CMK (cell line): ENCODE measurements at regions not wholly inside any gene's neighbourhood (a gene's known extent, or its start where the extent isn't known, plus 50 kb on each side); places are given as distances from the start of the nearest gene placed in this dataset.

Experiments used
- DNase-seq: peaks from one replicate; pipeline ENCODE4 v3.0.0-alpha.2; 2010; ENCODE audit warnings: low read depth

DNA sequence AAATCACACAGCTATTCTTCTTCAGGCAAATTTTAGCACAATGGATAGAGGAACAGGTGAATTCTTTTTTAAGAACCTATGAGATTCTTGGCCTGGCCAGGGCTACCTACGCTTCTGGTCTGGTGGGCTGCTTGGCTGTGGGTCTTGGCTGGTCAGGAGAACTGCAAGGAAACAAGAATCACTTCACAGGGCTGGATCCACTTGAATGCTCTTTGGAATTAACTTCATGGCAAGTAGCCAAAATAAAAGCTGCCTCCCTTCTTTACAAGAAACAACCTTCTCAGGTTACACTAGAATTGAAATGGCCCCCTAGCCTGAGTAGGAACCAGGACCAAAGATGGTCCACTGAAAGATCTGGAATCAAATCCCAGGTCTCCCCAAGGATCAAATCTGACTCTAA lies 519.1 kb downstream of the IQCM start:
- no peak for DNase-seq

DNA sequence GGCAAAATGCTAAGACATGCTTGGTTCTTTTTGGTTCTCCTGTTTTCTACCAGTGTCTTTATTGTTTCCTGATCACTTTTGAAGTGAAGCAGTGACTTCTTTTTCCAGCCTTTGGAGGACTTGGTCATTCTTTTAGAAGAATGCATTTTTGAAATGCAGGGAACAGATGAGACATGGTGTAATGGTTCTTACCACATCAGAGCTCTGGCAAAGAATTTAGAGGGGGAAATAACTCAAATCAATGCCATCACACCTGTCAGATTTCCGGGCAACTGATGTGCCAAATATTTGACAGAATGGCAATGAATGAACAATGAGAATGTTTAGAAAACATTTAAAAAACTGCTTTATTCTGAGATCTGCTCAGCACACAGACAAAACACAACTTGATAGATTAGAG lies 519.6 kb downstream of the IQCM start:
- DNase-seq: no peak

DNA sequence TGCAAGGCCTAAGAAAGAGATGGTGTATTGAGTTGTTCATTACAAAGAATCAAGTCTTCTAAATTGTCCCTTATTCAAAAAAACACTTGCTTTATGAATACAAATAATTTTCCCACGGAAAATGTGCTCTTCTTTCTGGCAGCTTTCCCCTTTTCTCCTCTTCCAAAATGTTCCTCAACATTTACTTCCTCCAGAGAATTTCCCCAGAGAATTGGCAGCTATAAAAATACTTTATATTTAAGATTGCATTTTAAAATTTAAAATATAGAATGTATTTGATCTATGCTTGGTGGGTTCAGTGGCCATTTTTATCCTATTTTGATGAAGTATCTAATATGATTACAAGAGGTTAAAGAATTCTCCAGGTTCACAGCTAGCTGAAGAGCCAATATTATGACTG lies 521.0 kb downstream of the IQCM start:
- DNase-seq: no peak

DNA sequence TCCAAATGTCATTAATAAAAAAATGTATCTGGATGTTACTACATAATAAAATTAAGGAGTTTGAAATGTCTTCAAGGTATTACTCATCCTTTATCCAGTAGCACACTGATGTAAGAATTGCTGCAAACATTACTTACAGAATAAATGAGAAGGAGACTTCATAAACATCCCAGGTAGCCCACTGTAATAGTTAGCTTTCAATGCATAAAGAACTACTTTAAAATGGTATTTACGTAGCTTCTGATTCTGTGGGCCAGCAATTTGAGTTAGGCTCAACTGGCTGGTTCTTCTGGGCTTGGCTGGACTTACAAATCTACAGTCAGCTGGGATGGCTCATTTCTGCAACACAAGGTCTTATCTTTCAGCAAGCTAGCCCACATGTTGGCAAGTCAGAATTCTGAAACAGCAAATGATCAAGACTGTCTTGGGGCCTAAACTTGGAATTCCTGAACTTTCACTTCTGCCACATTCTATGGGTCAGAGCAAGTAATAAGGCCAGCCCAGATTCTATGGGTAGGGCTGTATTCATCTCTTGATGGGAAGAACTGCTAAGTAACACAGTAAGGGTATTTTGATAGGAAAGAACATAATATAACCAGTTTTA lies 522.5 kb downstream of the IQCM start:
- no peak for DNase-seq

DNA sequence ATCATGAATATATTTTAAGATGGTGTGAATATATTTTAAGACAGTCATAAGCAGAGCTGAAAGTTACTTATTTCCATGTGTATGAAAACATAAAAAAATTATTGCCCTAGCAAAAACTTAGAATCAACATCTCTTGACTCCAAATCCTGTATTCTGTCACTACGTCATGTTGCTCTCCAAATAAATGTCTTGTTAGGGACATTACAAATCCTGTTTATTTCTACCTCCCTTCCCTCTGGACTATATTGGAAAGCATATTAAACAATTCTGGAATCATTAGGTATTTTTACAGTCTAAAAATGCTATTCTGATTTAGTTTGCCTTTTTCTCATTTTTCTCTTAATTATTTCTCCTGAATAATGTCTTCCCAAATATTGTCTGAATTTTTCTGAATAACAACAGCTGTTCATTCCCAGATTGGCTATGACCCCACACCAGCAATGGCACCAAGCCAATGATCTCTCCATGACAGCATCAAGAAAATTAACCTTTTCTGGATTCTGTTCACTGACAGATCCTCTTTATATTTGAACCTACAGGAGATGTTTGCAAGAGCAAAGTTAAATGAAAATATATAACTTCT lies 523.1 kb downstream of the IQCM start:
- no peak for DNase-seq

DNA sequence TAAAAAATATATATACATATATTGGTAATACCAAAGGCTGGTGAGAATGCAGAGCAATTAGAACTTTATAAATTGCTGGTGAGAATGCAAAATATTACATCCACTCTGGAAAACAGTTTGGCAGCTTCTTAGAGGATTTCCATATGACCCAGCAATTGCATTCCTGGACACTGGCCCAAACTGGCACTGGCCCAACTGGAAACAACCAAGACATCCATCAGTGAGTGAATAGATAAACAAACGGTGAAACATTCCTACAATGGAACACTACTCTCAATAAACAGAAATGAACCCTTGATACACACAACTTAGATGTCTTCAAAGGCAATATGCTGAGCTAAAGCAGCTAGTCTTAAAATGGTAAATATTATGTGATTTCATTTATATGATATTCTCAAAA lies 524.2 kb downstream of the IQCM start:
- no peak for DNase-seq

DNA sequence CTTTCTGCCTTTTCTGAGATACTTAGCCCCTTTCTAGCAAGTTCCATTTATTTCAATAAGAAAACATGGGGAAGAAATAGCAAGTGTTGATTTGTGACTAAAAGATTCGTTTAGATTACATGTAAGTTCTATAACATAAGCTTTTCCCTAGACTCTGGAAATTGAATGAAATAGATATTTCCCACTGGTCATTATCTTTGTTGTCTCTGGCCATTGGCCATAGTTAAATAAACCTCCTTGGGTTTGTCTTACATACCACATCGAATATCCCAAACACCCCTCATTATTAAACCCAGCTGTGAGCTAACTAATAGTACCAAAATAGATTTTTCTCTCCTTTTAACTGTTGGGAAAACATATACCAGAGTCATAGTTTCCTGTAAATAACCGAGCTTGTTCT lies 534.8 kb downstream of the IQCM start:
- no peak for DNase-seq

DNA sequence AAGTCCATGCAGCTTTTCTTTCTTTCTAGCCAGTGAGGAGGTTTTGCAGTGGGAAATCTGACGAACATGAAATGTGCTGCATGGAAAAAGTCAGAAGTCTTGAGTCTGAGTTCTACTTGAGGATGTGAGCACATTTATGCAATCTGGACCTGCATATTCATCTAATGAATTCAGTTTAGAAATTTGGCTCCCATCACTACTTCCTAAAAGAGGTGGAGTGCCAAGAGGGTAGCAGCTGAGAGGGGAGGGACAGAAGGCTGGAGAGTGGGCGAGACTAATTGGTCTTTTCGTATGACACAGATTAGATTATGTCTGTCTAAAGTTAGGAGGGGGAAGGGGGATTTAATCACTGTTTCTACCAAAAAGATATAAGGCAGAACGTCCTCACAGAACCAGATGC lies 535.9 kb downstream of the IQCM start:
- no peak for DNase-seq

DNA sequence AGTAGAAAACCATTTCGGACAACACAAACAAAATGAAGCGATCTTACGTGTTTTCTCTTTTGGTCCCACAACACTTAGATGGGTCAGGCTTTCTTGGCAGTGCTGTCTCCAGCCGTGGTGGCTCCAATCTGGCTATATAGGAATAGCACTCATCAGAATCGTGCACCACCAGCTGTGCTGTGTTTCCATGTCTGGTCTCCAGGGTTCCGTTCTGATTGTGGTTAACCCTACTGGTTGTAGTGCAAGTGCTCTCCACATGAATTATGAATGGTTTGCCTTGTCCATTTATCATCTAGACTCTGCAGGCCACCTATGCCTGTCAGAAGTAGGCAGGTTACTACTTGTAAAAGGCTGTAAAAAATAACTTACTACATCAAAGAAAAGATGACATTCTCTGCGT lies 536.3 kb downstream of the IQCM start:
- DNase-seq: no peak

DNA sequence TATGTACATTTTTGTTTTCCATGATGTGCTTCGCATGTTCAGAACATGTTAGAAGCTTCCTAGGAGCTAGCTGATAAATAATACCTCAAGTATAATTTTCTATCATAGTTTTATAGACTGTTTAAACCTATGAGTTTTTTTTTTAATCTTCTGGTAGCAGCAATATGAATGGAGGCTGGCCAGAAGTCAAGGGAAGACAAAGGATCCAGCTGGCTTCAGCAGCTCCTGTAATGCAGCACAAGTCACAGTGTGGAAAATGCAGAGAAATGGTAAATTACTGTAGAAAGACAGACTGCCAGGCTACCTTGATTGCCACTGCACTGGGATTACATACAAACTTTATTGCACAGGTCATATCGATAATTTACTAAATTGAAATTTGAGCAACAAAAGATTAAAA lies 537.9 kb downstream of the IQCM start:
- no peak for DNase-seq

DNA sequence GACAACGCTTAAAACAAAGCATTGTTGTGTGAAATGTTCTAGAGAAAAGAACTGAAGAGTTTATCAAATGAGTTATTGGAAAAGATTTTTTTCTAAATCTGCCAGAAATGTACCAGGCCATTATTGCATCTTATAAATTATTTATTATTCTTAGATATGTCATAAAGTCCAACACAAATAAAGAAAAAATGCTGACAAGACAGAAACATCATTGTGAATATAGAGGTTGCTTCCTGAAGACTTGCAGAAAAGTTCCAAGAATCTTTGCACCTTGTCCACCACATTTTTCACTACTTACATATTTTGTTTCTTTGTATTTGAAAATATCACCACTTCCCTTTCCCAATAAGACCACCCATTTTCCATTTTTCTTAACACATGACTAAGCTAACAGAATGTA lies 545.8 kb downstream of the IQCM start:
- DNase-seq: no peak

DNA sequence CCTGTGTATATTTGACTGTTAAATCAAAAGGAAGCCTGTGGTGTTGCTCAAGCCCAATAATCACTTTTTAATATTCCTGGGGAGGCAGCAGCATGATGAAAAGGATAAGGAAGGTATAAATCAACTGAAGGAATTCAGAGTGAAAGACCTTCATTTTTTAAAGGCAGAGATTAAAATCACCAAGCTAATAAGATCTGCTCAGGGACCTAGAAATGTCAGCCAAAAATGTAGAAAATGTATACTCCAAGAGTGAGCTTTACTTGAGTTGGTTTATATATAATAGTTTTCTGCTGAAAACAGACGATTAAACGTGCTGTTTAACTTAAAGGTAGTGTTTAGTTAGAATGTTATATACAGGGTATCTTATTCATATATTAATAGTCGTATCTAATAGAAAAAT lies 549.3 kb downstream of the IQCM start:
- DNase-seq: no peak

DNA sequence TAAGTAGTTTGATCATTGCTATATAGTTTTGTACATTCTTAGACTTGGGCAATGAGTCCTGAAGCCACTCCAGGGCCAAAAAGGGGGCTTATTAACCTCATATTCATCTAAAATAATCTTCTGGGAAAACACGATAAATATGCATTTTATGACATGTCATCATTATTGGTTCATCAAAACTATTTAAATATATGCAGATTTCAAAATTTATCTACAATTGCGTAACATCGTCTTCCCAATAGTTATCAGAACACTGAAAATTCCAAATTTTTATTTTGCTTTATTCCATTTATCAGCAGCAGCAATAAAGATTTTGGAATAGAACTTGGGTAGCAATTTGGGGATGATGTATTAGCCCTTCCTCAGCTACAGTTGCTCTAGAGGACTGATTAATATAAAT lies 550.0 kb downstream of the IQCM start:
- DNase-seq: no peak

DNA sequence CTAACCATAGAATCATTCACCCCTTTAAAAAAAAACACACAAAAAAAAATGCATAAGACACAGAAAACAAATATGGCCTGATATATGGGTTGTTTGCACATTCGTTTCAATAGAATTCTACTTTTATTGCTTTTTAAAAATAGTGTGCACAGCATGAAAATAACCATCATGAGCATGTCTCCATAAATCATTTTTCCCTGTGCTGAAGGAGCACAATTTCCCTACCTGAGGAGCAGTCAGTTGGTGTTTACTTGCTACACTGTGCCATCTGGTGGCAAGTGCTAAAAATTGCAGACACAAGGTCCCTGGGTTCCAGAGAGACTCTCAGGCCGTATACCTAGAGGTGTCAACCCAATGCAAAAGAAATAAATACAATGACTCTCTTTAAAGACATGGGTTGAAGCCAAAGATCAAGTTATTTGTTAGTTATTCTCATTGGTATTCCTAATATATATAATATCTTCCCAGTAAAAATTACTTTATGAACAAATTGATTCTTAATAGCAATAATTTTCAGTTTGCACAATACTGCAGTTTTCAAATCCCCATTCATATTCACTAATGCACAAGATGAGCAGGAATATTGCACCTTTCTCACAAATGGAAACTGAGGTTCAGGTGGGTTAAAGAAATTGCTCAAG lies 551.4 kb downstream of the IQCM start:
- DNase-seq: peak; percentile 44

DNA sequence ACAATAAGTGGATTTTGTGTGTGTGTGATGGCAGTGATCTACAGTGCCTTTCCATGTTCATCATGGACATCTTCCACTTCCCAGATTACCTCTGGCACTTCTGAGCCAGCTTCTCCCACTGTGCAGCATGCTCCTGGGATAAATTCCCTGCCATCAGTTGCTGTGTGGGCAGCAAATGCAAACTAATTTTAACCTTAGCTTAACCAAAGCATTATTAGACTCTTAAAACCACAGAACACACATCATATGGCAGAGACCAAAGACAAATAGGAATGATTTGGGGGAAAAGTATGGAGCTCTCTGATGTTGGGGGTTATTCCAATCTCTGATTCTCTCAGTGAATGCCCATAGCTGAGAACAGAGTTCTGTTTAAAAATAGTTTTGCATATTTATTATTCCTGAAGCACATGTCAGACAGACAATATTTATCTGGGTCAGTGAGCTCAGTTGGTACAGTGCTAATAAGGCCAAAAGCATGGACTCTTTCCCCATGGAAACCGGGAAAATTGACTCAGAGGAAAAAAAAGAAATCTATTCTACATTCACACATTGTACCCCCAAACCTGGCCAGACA lies 567.4 kb downstream of the IQCM start:
- DNase-seq: no peak

DNA sequence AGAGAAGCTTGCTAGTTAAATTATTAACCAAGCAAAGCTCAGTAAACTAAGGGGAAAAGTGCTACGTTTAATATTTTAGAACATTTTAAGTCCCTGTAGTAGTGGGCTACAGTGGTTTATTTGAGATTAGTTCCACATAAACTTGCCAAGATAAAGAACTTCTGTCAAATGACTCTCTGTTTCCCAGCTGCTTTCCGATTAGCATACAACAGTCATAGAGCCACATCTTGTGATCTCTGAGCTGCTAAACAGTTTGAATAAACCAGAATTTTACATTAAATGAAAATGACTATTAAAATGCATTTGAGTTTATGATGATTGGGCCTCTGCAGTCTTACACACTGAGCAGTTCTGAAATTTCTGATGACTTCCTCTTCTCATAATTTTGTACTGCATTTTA lies 568.5 kb downstream of the IQCM start:
- DNase-seq: no peak

DNA sequence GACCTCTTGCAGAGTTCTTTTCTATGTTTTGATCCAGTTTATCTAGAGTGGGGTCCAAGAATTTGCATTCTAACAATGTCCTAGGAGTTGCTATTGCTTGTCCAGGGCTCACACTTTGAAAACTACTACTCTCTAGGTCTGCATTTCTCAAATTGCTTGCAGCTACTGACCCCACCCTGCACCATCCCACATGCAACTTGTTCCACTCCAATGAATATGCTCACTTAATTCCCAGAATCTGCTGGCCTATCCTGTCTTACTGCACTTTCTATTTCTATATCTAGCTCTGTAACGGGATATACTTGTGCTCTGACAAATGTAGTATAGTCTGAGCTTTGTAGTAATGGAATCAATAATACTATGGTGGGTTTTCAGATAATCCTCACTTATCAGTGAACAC lies 570.3 kb downstream of the IQCM start:
- no peak for DNase-seq

DNA sequence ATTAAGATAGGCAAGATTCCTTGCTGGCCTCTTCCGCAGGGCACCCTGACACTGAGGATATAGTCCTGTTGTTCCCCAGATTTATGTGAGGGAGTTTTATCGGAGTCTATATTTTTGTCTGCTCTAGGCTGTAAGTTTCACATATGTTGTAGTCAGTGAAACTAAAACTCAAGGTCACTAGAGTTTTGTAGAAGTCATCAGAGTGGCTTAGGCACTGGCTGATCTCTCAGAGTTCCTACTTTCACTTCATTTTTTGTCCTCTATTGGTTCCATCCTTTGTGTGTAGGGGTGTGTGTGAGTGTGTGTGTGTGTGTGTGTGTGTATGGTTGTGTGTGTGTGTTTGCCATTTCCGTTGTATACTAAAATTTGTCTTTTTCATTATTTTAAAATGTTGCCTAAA lies 577.5 kb downstream of the IQCM start:
- DNase-seq: no peak

DNA sequence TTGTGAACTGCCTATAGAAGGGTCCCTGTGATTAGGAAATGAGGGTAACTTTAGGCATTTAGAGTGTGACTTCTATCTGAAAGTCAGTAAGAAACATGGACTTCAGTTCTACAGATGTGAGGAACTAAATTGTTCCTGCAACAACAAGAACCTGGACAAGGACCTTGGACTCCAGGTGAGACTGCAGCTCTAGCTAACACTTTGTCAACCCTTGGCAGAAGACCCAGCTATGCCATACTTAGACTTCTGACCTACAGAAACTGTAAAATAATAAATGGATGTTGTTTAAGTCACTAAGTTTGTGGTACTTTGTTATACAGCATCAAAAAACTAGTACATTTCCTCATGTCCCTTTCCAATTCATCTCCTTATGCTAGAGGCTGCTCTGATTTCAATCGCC lies 580.8 kb downstream of the IQCM start:
- DNase-seq: no peak

DNA sequence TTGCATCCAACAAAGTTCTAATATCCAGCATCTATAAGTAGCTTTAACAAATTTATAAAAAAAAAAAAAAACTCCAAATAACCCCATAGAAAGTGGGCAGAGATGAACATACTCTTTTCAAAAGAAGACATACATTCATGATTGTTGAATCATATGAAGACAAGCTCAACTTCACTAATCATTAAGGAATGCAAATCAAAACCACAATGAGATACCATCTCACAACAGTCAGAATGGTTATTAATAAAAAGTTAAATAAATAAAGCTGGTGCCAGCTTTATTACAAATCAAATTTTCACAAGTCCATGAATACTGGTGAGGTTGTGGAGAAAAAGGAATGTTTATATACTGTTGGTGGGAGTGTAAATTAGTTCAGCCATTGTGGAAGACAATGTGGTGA lies 592.0 kb downstream of the IQCM start:
- DNase-seq: no peak

DNA sequence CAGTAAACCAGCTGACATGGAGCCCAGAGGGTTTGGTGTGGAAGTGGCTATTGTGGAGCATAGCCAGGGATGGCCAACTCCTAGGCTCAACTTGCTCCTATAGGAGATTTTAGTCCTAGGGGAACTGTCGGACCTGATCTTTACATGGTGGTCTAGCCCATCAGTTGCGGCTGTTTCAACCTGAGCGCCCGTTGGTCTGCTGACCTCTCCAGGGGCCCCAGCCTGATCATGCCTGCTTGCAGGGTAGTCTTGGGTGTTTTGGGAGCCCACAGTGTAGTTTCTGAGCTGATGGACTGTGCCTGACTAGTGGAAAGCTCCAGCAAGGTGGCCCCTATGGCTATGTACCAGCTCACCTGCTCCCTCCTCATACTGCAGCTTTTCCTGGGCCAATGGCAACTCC lies 597.0 kb downstream of the IQCM start:
- DNase-seq: no peak

DNA sequence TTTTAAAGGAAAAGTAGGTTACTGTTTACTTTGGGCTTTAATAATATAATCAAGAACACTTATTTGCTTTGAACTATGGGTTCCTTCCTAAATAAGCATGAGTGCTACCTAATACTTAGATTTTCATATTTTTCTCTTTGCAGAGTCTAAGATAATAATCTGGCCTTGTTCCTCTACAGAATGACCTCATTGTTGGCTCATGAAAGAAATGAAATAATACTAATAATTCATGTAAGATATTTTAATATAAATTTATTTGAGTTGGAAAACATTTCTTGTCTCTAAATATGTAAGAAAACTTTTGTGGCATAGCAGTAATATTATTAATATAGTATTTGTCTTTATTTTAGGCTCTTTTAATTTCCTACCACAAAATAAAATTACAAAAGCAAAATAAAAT lies 601.3 kb downstream of the IQCM start:
- no peak for DNase-seq

DNA sequence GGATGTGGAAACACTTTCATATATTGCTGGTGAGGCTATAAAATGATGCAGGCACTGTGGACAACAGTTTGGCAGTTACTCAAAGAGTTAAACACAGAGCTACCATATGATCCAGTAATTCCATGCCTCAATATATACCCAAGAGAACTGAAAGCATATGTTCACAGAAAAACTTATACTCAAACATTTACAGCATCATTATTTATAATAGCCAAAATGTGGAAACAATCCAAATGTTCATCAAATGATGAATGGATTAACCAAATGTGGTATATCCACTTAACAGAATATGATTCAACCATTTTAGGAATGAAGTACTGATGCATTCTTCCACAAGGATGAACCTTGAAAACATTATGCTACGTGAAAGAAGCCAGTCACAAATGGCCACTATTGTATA lies 603.8 kb downstream of the IQCM start:
- DNase-seq: no peak
